ENCODE measurements at regions not wholly inside any gene's neighbourhood (a gene's known extent, or its start where the extent isn't known, plus 50 kb on each side); places are given as distances from the start of the nearest gene placed in this dataset.

DNA sequence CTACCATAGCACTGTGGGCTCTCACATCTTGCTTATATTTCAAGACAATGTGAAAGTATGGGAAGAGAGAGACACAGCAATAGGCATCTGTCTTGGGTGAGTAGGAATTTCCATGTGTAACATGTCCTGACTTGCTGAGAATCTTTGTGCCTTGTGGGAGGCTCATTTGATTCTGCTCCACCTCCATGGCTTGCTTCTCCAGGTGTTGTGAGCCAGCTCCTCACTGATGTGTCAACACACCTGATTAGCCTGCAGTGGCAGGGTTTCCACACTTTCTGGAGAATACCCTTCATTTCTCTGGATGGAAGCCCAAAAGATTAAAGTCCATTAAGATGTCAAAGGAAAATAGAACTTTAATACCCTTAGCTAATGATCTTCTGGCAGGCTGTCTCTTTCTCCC lies 613.6 kb downstream of the ZNF608 start:
- Mint-ChIP-seq H3K9me3 (peaks cover 5% of the 10 kb centered on the region), H3K4me3 (no peak overlapping the region), H3K27ac (no peak overlapping the region), H3K27me3 (ENCODE audit: low read depth) (no peaks in the 10 kb centered on the region), H3K36me3 (ENCODE audit: low read depth) (no peaks in the 10 kb centered on the region), H3K4me1 (peaks cover 21% of the 10 kb centered on the region)
- TF ChIP-seq, protein P1, sequence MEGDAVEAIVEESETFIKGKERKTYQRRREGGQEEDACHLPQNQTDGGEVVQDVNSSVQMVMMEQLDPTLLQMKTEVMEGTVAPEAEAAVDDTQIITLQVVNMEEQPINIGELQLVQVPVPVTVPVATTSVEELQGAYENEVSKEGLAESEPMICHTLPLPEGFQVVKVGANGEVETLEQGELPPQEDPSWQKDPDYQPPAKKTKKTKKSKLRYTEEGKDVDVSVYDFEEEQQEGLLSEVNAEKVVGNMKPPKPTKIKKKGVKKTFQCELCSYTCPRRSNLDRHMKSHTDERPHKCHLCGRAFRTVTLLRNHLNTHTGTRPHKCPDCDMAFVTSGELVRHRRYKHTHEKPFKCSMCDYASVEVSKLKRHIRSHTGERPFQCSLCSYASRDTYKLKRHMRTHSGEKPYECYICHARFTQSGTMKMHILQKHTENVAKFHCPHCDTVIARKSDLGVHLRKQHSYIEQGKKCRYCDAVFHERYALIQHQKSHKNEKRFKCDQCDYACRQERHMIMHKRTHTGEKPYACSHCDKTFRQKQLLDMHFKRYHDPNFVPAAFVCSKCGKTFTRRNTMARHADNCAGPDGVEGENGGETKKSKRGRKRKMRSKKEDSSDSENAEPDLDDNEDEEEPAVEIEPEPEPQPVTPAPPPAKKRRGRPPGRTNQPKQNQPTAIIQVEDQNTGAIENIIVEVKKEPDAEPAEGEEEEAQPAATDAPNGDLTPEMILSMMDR (IDR thresholded peaks at IDR 0.05; ENCODE audit: unreplicated experiment in 3 of 3) = no peak

DNA sequence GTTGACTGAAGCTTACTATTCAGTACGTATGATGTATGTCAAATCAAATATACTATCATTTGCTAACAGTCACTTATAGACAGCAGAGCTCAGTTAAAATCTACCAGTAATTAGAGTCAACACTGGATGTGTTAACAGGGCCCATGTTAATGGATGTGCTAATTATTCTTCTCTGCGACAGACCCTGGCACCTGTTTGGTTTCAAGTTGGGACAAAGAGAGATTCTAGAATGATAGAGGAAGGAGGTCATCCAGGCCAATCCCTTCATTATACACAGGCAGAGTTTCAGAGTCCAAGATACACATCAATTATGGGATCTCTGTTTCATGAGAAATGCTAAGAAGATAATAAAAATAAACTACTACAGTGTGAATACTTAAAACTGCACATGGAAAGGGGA lies 615.0 kb downstream of the ZNF608 start:
- TF ChIP-seq, protein P1 (IDR thresholded peaks at IDR 0.05; ENCODE audit: unreplicated experiment in 3 of 3) = no peak
- peaks cover 31% of the 10 kb centered on the region for H3K4me1 Mint-ChIP-seq

GRCh38 chr5:124130816-124131215 lies 615.6 kb downstream of the ZNF608 start:
- Mint-ChIP-seq H3K27ac (no peak overlapping the region), H3K4me3 (no peak overlapping the region), H3K9me3 (peaks cover 3% of the 10 kb centered on the region), H3K36me3 (ENCODE audit: low read depth) (no peaks in the 10 kb centered on the region), H3K27me3 (ENCODE audit: low read depth) (no peaks in the 10 kb centered on the region), H3K4me1 (peaks cover 33% of the 10 kb centered on the region)
- TF ChIP-seq, protein P1 (IDR thresholded peaks at IDR 0.05; ENCODE audit: unreplicated experiment in 3 of 3) = no peak

More for the DNA sequence above, 615.0 kb downstream of the ZNF608 start:
- Mint-ChIP-seq H3K27ac (no peak overlapping the region), H3K4me3 (no peak overlapping the region), H3K9me3 (peaks cover 3% of the 10 kb centered on the region), H3K27me3 (ENCODE audit: low read depth) (no peaks in the 10 kb centered on the region), H3K36me3 (ENCODE audit: low read depth) (no peaks in the 10 kb centered on the region)

DNA sequence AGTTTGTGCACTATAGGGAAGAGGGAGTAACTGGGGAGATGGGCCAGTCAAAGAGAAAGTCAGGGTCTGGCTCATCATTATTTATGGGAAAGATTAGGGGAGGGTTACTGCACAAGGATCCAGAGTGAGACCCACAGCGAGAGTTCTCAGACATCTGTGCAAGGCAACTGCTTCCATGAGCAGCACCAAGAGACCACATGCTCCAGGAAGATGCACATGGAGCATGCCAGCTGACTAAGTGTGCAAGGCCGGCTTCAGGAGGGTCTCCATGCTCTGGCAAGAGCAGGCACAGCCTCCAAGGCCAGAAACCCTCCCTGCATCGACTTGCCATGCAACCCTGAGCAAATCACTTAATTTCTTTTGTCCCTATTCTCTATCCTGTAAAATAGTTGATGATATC lies 616.9 kb downstream of the CSNK1G3 start:
- H3K4me1 Mint-ChIP-seq = peaks cover 53% of the 10 kb centered on the region
- TF ChIP-seq, protein P1 (IDR thresholded peaks at IDR 0.05; ENCODE audit: unreplicated experiment in 3 of 3) = no peak
- H3K36me3 Mint-ChIP-seq (ENCODE audit: low read depth) = no peaks in the 10 kb centered on the region
- no peaks in the 10 kb centered on the region for H3K27me3 Mint-ChIP-seq (ENCODE audit: low read depth)
- H3K4me3 Mint-ChIP-seq = peak overlapping the region in 1 of 3 experiments; percentile 10
- peaks cover 3% of the 10 kb centered on the region for H3K9me3 Mint-ChIP-seq
- peak overlapping the region; percentile 74 to 83 (median 79) for H3K27ac Mint-ChIP-seq

DNA sequence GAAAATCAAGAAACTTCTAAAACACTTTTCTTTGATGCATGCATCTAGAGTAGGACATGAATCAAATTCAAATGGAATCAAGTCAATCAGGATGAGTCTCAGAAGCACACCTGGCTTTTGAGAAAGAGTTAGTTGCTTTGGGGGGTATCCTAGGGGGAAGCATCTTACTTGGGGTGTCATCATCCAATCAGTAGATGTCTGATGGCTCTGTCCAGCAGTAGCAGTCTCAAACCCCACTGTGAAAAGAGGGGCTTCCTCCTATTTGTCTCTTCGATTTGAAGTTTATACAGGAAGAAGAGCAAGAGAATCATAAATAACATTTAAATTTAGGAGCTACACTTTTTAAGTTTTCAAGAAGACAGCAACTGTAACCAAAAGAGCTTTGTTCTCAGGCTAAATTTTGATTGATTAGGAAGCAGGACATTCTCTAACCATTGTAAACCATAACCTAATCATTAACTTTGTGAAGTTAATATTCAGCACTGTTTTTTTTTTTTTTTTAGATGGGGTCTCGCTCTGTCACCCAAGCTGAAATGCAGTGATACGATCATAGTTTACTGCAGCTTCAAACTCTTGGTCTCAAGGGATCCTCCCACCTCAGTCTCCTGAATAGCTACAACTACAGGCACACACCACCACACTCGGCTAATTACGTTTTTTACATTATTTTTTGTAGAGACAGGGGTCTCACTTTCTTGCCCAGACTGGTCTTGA lies 614.7 kb downstream of the CSNK1G3 start:
- no peaks in the 10 kb centered on the region for H3K9me3 Mint-ChIP-seq
- peak overlapping the region; percentile 74 to 83 (median 79) for H3K27ac Mint-ChIP-seq
- H3K4me1 Mint-ChIP-seq = peaks cover 53% of the 10 kb centered on the region
- peak overlapping the region in 1 of 3 experiments; percentile 3 for H3K4me3 Mint-ChIP-seq
- TF ChIP-seq, protein P1 (IDR thresholded peaks at IDR 0.05; ENCODE audit: unreplicated experiment in 3 of 3) = no peak
- no peaks in the 10 kb centered on the region for H3K27me3 Mint-ChIP-seq (ENCODE audit: low read depth)
- no peaks in the 10 kb centered on the region for H3K36me3 Mint-ChIP-seq (ENCODE audit: low read depth)

- peak overlapping the region; percentile 74 to 93 (median 86) for H3K27ac Mint-ChIP-seq
- H3K4me3 Mint-ChIP-seq = no peak overlapping the region
- no peaks in the 10 kb centered on the region for H3K36me3 Mint-ChIP-seq (ENCODE audit: low read depth)
- TF ChIP-seq, protein P1 (IDR thresholded peaks at IDR 0.05; ENCODE audit: unreplicated experiment in 3 of 3) = no peak
- no peaks in the 10 kb centered on the region for H3K27me3 Mint-ChIP-seq (ENCODE audit: low read depth)
- H3K9me3 Mint-ChIP-seq = peaks cover 8% of the 10 kb centered on the region
- peaks cover 45% of the 10 kb centered on the region for H3K4me1 Mint-ChIP-seq
Measured at GRCh38 chr5:124124711-124125229, 612.8 kb downstream of the CSNK1G3 start.

Data from nephron (organoid).